ENCODE measurements at regions not wholly inside any gene's neighbourhood (a gene's known extent, or its start where the extent isn't known, plus 50 kb on each side); places are given as distances from the start of the nearest gene placed in this dataset.

DNA sequence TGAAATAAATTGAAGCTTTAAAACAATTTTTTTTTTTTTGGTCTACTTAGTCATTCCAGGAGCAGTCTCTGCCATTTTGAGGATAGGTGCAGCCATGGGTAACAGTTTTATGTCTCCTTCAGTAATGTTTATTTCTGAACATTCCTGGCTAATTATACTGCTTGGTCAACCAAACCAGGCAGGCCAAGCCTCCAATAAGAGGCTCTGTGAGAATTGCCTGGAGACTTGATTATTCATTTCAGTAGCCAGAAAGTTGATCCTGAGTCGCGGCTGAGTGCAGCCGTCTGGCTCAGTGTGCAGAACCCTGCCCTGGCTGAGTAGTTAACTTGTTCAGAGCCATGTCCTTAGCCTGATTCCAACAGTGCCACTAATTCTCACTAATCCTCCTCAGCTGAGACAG lies 364.0 kb upstream of the FAT3 start:
- Histone ChIP-seq H3K27me3 (ENCODE audit: insufficient read depth in 3 of 3, low read length in 2 of 3) (no peaks in the 10 kb centered on the region), H3K4me3 (no peak overlapping the region), H3K36me3 (ENCODE audit: insufficient read depth in 1 of 2, low read depth in 1 of 2) (no peaks in the 10 kb centered on the region), H3K4me1 (no peaks in the 10 kb centered on the region), H3K9me3 (no peaks in the 10 kb centered on the region), H3K27ac (no peak overlapping the region)
- WGBS, 3 donors, result 19 to 39% (median 25%) methylated on average over 3 of the region's 3 CpGs
- intact Hi-C loops (cut with DNase I), result no loop called here
- TF ChIP-seq, protein P1, sequence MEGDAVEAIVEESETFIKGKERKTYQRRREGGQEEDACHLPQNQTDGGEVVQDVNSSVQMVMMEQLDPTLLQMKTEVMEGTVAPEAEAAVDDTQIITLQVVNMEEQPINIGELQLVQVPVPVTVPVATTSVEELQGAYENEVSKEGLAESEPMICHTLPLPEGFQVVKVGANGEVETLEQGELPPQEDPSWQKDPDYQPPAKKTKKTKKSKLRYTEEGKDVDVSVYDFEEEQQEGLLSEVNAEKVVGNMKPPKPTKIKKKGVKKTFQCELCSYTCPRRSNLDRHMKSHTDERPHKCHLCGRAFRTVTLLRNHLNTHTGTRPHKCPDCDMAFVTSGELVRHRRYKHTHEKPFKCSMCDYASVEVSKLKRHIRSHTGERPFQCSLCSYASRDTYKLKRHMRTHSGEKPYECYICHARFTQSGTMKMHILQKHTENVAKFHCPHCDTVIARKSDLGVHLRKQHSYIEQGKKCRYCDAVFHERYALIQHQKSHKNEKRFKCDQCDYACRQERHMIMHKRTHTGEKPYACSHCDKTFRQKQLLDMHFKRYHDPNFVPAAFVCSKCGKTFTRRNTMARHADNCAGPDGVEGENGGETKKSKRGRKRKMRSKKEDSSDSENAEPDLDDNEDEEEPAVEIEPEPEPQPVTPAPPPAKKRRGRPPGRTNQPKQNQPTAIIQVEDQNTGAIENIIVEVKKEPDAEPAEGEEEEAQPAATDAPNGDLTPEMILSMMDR (IDR thresholded peaks at IDR 0.05), result no peak
- DNase-seq (no peak), ATAC-seq (no peak)

DNA sequence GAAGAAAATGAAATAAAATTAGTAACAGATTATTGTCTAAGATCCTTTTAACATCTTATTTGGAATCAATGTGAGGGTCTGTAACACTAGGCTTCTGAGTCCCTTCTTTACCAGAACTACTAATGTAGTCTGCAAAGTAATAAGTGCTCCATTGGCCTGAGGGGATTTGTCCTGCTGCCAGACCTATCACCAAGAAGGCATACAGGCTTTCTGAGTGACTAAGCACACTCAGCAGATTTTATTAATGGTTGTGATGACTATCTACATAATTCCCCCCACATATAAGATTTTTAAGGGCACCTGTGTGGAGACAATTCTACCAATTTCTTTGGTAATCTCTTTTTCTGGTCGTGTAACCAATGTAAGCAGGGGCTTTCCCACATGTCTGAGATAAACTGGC lies 365.0 kb upstream of the FAT3 start:
- TF ChIP-seq, protein P1 (IDR thresholded peaks at IDR 0.05), result no peak
- ATAC-seq, result no peak
- intact Hi-C loops (cut with DNase I), result no loop called here
- Histone ChIP-seq H3K4me3 (no peak overlapping the region), H3K36me3 (ENCODE audit: insufficient read depth in 1 of 2, low read depth in 1 of 2) (no peaks in the 10 kb centered on the region), H3K27ac (no peak overlapping the region), H3K27me3 (ENCODE audit: insufficient read depth in 3 of 3, low read length in 2 of 3) (no peaks in the 10 kb centered on the region), H3K4me1 (no peaks in the 10 kb centered on the region), H3K9me3 (no peaks in the 10 kb centered on the region)
- no peak for DNase-seq
- WGBS, 3 donors, result 73 to 80% (median 79%) methylated on average over 1 of the region's 1 CpG

DNA sequence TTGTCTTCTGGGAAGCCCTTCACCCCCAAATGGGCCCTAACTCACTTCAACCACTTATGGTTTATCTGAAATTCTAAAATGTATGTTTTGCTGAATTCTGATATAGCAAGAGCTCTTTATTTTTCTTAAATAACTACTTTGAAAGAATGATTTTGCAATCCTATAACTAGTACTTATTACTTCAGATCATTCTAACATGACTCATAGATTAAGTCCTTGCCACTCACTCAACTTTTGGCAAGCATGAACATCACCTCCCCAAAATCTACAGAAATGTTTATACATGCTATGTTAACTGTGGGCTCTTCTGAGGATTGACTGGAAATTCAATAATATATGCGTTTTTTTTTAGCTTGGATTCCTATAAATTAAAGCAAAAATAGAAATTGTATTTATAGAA lies 367.4 kb upstream of the FAT3 start:
- TF ChIP-seq, protein P1 (IDR thresholded peaks at IDR 0.05), result no peak
- Histone ChIP-seq H3K27ac (no peak overlapping the region), H3K4me1 (no peaks in the 10 kb centered on the region), H3K27me3 (ENCODE audit: insufficient read depth in 3 of 3, low read length in 2 of 3) (no peaks in the 10 kb centered on the region), H3K9me3 (no peaks in the 10 kb centered on the region), H3K36me3 (ENCODE audit: insufficient read depth in 1 of 2, low read depth in 1 of 2) (no peaks in the 10 kb centered on the region), H3K4me3 (no peak overlapping the region)
- DNase-seq, result no peak
- 75 to 77% (median 75%) methylated on average over 1 of the region's 1 CpG for WGBS, 3 donors
- ATAC-seq, result no peak
- intact Hi-C loops (cut with DNase I), result no loop called here

DNA sequence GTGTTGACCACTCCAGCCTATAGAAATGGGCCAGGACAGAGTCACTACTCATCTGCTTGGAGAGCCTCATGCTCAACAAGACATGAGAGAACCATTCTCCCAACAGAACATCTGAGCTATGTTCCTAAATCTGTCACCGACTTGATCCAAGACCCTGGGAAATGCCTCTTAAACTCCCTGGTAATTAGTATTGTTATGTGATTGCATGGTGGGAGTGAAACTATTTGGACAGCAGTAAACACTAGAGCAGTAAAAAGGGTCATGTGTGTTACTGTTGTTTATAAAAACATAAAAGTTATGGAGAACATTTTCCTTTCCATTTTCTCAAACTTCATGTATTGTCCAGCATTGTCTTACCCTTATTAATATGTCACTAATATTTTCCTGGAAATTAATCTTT lies 369.8 kb upstream of the FAT3 start:
- 88 to 93% (median 91%) methylated on average over 1 of the region's 1 CpG for WGBS, 3 donors
- Histone ChIP-seq H3K9me3 (no peaks in the 10 kb centered on the region), H3K4me1 (no peaks in the 10 kb centered on the region), H3K36me3 (ENCODE audit: insufficient read depth in 1 of 2, low read depth in 1 of 2) (no peaks in the 10 kb centered on the region), H3K27me3 (ENCODE audit: insufficient read depth in 3 of 3, low read length in 2 of 3) (no peaks in the 10 kb centered on the region), H3K27ac (no peak overlapping the region), H3K4me3 (no peak overlapping the region)
- TF ChIP-seq, protein P1 (IDR thresholded peaks at IDR 0.05), result no peak
- DNase-seq (no peak), ATAC-seq (no peak)
- intact Hi-C loops (cut with DNase I), result no loop called here

DNA sequence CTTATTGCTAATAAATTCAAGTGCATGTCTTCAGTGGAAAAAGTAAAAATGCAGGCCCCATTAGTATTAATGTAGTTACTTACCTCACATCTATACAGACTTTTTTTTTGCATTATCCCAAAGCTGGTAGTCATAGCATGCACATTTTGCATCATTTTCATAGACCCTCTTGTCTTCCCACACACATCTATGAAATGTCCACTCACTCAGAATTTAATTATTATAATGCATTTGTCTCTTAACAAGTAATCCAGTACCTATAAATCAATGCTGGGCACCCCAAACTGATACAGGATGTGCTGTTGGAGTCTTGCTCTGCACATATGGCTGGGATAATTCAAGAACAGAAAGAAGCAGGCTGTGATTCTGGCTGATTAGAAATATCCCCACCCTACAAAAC lies 370.4 kb upstream of the FAT3 start:
- Histone ChIP-seq H3K27ac (no peak overlapping the region), H3K4me3 (no peak overlapping the region), H3K36me3 (ENCODE audit: insufficient read depth in 1 of 2, low read depth in 1 of 2) (no peaks in the 10 kb centered on the region), H3K4me1 (no peaks in the 10 kb centered on the region), H3K9me3 (no peaks in the 10 kb centered on the region), H3K27me3 (ENCODE audit: insufficient read depth in 3 of 3, low read length in 2 of 3) (no peaks in the 10 kb centered on the region)
- TF ChIP-seq, protein P1 (IDR thresholded peaks at IDR 0.05), result no peak
- ATAC-seq (no peak), DNase-seq (no peak)
- intact Hi-C loops (cut with DNase I), result no loop called here

Measured in psoas muscle (tissue), 7 donors.